Amniotic epithelial cell (primary cell): ENCODE measurements at regions not wholly inside any gene's neighbourhood (a gene's known extent, or its start where the extent isn't known, plus 50 kb on each side); places are given as distances from the start of the nearest gene placed in this dataset.
A peak's percentile ranks its signal among the peaks of the same experiment; 100 is the strongest.

ENCODE experiments used
- DNase-seq: peaks from one replicate; pipeline ENCODE4 v3.0.0-alpha.2; 2010; ENCODE audit warnings: low read depth

- DNase-seq = no peak
Measured at GRCh38 chr1:79388694-79389361, 382.3 kb upstream of the ADGRL4 start.

GRCh38 chr1:79386730-79387129, 380.2 kb upstream of the ADGRL4 start:
- DNase-seq = no peak

GRCh38 chr1:79380078-79380477, 373.5 kb upstream of the ADGRL4 start:
- no peak for DNase-seq

- DNase-seq = no peak
Measured at GRCh38 chr1:79376106-79376505, 369.6 kb upstream of the ADGRL4 start.

- DNase-seq = no peak
Measured at GRCh38 chr1:79375352-79375751, 368.8 kb upstream of the ADGRL4 start.

- no peak for DNase-seq
Measured at GRCh38 chr1:79374397-79374796, 367.9 kb upstream of the ADGRL4 start.

- DNase-seq = no peak
Measured at GRCh38 chr1:79373481-79374125, 367.1 kb upstream of the ADGRL4 start.

- no peak for DNase-seq
Measured at GRCh38 chr1:79371802-79372201, 365.3 kb upstream of the ADGRL4 start.

- DNase-seq = no peak
Measured at GRCh38 chr1:79369091-79369490, 362.6 kb upstream of the ADGRL4 start.

- DNase-seq = no peak
Measured at GRCh38 chr1:79364896-79365295, 358.4 kb upstream of the ADGRL4 start.

GRCh38 chr1:79363430-79363829, 356.9 kb upstream of the ADGRL4 start:
- DNase-seq = no peak

- no peak for DNase-seq
Measured at GRCh38 chr1:79362470-79362869, 355.9 kb upstream of the ADGRL4 start.

GRCh38 chr1:79355090-79355489, 348.6 kb upstream of the ADGRL4 start:
- peak; percentile 49 for DNase-seq

GRCh38 chr1:79353224-79353623, 346.7 kb upstream of the ADGRL4 start:
- DNase-seq = peak; percentile 68

GRCh38 chr1:79326875-79327274, 320.3 kb upstream of the ADGRL4 start:
- no peak for DNase-seq

- peak; percentile 12 for DNase-seq
Measured at GRCh38 chr1:79325705-79326104, 319.2 kb upstream of the ADGRL4 start.

- DNase-seq = no peak
Measured at GRCh38 chr1:79325126-79325525, 318.6 kb upstream of the ADGRL4 start.

- DNase-seq = peak; percentile 99
Measured at GRCh38 chr1:79323239-79324025, 316.9 kb upstream of the ADGRL4 start.

- peak; percentile 73 for DNase-seq
Measured at GRCh38 chr1:79322511-79323027, 316.0 kb upstream of the ADGRL4 start.

GRCh38 chr1:79312438-79312837, 305.9 kb upstream of the ADGRL4 start:
- no peak for DNase-seq

- DNase-seq = no peak
Measured at GRCh38 chr1:79310609-79311008, 304.1 kb upstream of the ADGRL4 start.

- peak; percentile 39 for DNase-seq
Measured at GRCh38 chr1:79304131-79304530, 297.6 kb upstream of the ADGRL4 start.

- no peak for DNase-seq
Measured at GRCh38 chr1:79303040-79303439, 296.5 kb upstream of the ADGRL4 start.
